ENCODE measurements at regions not wholly inside any gene's neighbourhood (a gene's known extent, or its start where the extent isn't known, plus 50 kb on each side); places are given as distances from the start of the nearest gene placed in this dataset.

GRCh38 chr4:186481998-186482790 is 73.2 kb downstream of the MTNR1A start:
- no peaks in the 10 kb centered on the region for H3K36me3 ChIP-seq
- H3K27me3 ChIP-seq, result peaks cover 3% of the 10 kb centered on the region
- H3K4me3 ChIP-seq, result no peak overlapping the region
- TF ChIP-seq POLR2AphosphoS5 (IDR thresholded peaks at IDR 0.05), result no peak
- TF ChIP-seq EP300 (IDR thresholded peaks at IDR 0.05), result no peak
- TF ChIP-seq POLR2A (IDR thresholded peaks at IDR 0.05), result no peak
- TF ChIP-seq CTCF (IDR thresholded peaks at IDR 0.05), result no peak
- 81% methylated on average over 12 of the region's 12 CpGs for WGBS
- H3K27ac ChIP-seq, result no peak overlapping the region
- H3K4me1 ChIP-seq, result no peaks in the 10 kb centered on the region
- H3K9me3 ChIP-seq, result no peaks in the 10 kb centered on the region
- DNase-seq (ENCODE audit: low spot score in 2 of 2), result no peak

GRCh38 chr4:186475202-186475601 is 80.2 kb downstream of the MTNR1A start:
- DNase-seq (ENCODE audit: low spot score in 2 of 2), result no peak
- WGBS, result 48% methylated on average over 1 of the region's 1 CpG
- no peaks in the 10 kb centered on the region for H3K27me3 ChIP-seq
- TF ChIP-seq POLR2AphosphoS5 (IDR thresholded peaks at IDR 0.05) (no peak), EP300 (IDR thresholded peaks at IDR 0.05) (no peak), POLR2A (IDR thresholded peaks at IDR 0.05) (no peak), CTCF (IDR thresholded peaks at IDR 0.05) (no peak)
- no peaks in the 10 kb centered on the region for H3K36me3 ChIP-seq
- H3K27ac ChIP-seq, result no peak overlapping the region
- H3K4me3 ChIP-seq, result no peak overlapping the region
- H3K4me1 ChIP-seq, result no peaks in the 10 kb centered on the region
- no peaks in the 10 kb centered on the region for H3K9me3 ChIP-seq

- WGBS, result 30% methylated on average over 6 of the region's 6 CpGs
- H3K27me3 ChIP-seq, result no peaks in the 10 kb centered on the region
- H3K4me1 ChIP-seq, result no peaks in the 10 kb centered on the region
- no peak for DNase-seq (ENCODE audit: low spot score in 2 of 2)
- no peaks in the 10 kb centered on the region for H3K9me3 ChIP-seq
- H3K36me3 ChIP-seq, result no peaks in the 10 kb centered on the region
- TF ChIP-seq POLR2A (IDR thresholded peaks at IDR 0.05) (no peak), POLR2AphosphoS5 (IDR thresholded peaks at IDR 0.05) (no peak), CTCF (IDR thresholded peaks at IDR 0.05) (no peak), EP300 (IDR thresholded peaks at IDR 0.05) (no peak)
- H3K27ac ChIP-seq, result no peak overlapping the region
- H3K4me3 ChIP-seq, result no peak overlapping the region
Measured at GRCh38 chr4:186473933-186474332, 81.4 kb downstream of the MTNR1A start.

- no peaks in the 10 kb centered on the region for H3K36me3 ChIP-seq
- TF ChIP-seq POLR2A (IDR thresholded peaks at IDR 0.05) (no peak), CTCF (IDR thresholded peaks at IDR 0.05) (peak in 1 of 2 donors; percentile 25)
- no peaks in the 10 kb centered on the region for H3K9me3 ChIP-seq
- H3K27ac ChIP-seq, result no peak overlapping the region
- H3K4me1 ChIP-seq, result no peaks in the 10 kb centered on the region
- H3K27me3 ChIP-seq, result no peaks in the 10 kb centered on the region
- no peak for DNase-seq (ENCODE audit: low spot score in 2 of 2)
- no peak overlapping the region for H3K4me3 ChIP-seq
- WGBS, result 4% methylated on average over 4 of the region's 4 CpGs
Measured at GRCh38 chr4:186472948-186473347, 82.4 kb downstream of the MTNR1A start.

GRCh38 chr4:186471441-186471840 is 83.9 kb downstream of the MTNR1A start:
- no peak for TF ChIP-seq EP300 (IDR thresholded peaks at IDR 0.05)
- no peak for TF ChIP-seq POLR2A (IDR thresholded peaks at IDR 0.05)
- no peak for TF ChIP-seq POLR2AphosphoS5 (IDR thresholded peaks at IDR 0.05)
- no peak for TF ChIP-seq CTCF (IDR thresholded peaks at IDR 0.05)
- Histone ChIP-seq H3K9me3 (no peaks in the 10 kb centered on the region), H3K4me3 (no peak overlapping the region), H3K27ac (no peak overlapping the region), H3K36me3 (no peaks in the 10 kb centered on the region), H3K4me1 (no peaks in the 10 kb centered on the region), H3K27me3 (no peaks in the 10 kb centered on the region)
- WGBS, result 63% methylated on average over 3 of the region's 3 CpGs
- no peak for DNase-seq (ENCODE audit: low spot score in 2 of 2)

Measured in suprapubic skin (tissue), 4 donors.